SU-DHL-6 (cell line): ENCODE measurements at regions not wholly inside any gene's neighbourhood (a gene's known extent, or its start where the extent isn't known, plus 50 kb on each side); places are given as distances from the start of the nearest gene placed in this dataset.

Experiments used
- CTCF ChIP-seq: fragments of 200-600 bp; sonication (generic); IDR thresholded peaks from one replicate; pipeline ENCODE4 v1.5.1; 2017; ENCODE audit warnings: antibody characterized with exemption, mild to moderate bottlenecking, low read length, moderate library complexity; ENCODE audit not compliant: insufficient read depth, poor library complexity, severe bottlenecking
- EZH2phosphoT487 ChIP-seq: fragments of 200-600 bp; sonication (generic), shearing (Covaris generic); conservative IDR thresholded peaks from 2 replicates; pipeline ENCODE4 v1.6.1; 2018; ENCODE audit warnings: mild to moderate bottlenecking, antibody characterized with exemption, low read length, moderate library complexity, mixed read lengths

GRCh38 chr14:100468557-100468956, 118.7 kb downstream of the BEGAIN start:
- TF ChIP-seq CTCF = no peak
- no peak for TF ChIP-seq EZH2phosphoT487
